Hematopoietic multipotent progenitor cell treated with erythropoietin and hydrocortisone succinate and interleukin-3 and kit ligand, for 4 days (in vitro differentiated cells): ENCODE measurements at regions not wholly inside any gene's neighbourhood (a gene's known extent, or its start where the extent isn't known, plus 50 kb on each side); places are given as distances from the start of the nearest gene placed in this dataset.

Experiments used
- DNase-seq: peaks from one replicate; pipeline ENCODE4 v3.0.0-alpha.2; 2015

DNA sequence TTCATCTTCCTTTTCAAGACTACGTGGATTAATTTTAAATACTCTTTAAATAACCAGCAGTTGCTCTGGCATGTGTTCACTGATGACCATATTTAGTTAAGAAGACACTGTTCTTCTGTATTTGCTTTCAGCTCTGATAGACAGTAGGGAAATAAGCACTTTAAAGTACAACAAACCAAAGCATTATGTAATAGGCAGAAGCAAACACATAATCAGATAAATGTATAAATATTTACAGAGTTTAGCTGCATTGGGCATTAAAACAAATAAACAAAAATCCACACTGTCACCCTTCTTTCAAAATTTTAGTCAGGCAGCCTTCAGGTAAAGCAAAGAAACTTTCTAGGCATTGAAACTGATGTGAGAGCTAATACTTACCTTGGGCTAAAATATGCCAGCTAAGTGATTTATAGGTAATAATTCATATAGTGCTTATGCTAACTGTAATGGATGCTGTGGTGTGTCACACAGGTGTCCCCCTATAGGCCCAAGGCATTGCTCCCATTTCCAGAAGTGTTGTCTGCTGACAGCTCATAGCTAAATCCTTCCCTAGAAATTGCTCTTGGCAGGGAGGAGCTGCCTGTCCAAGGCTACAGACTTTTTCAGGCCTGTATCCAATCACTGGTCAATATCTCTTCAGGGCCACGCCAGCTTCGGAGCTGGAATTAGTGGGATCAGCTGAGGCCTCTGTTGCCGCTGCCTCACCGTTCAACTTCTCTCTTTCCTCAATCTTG, 111.5 kb upstream of the CITED2 start:
- no peak for DNase-seq

DNA sequence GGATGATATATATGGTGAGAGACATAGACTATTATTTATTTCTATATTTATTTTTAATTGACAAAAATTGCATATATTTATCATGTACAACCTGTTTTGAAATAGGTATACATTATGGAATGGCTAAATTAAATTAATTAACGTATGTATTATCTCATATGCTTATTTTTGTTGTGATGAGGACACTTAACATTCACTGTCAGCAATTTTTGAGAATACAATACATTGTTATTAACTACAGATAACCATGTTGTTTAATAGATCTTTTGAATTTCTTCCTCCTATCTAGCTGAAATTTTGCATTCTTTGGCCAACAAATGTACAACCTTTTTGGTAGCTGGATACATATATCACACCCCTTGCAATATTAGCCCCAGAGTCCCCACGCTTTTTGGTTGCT, 110.7 kb upstream of the CITED2 start:
- no peak for DNase-seq

DNA sequence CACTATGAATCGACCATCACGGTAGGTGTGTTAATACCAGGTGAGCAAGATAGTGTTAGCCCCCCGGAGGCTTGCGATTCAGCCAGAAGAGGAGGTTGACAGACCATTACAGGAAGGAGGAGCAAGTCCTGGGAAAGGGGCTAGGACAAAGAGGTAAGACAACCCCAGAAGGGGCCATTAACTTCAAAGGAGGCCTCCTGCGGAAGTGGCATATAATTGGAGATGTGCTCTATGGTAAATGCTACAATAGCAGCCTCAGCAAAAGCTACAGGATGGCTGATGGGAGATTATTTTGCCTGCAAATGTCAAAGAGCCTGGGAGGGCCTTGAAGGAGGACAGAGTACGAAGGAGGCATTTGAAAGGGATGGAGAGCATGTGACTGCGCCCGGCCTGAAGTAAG, 108.6 kb upstream of the CITED2 start:
- no peak for DNase-seq

DNA sequence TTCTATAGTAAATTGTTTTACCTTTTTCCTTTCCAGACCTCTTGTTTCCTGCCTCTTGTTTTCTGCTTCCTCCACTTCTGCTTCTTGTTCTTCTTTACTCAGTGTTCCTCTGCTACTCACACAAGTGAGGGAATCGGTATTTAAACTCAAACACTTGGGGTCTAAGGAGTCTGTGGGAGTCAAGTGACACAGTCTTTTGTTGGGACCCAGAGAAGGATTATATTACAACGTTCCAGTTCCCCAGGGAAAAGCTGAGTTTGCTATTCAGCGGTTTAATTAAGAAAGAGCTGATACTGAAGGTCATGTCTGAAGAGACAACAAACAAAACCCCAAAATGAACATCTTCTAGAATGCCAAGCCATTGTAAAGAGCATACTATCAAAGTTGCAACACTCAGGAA, 107.8 kb upstream of the CITED2 start:
- no peak for DNase-seq

DNA sequence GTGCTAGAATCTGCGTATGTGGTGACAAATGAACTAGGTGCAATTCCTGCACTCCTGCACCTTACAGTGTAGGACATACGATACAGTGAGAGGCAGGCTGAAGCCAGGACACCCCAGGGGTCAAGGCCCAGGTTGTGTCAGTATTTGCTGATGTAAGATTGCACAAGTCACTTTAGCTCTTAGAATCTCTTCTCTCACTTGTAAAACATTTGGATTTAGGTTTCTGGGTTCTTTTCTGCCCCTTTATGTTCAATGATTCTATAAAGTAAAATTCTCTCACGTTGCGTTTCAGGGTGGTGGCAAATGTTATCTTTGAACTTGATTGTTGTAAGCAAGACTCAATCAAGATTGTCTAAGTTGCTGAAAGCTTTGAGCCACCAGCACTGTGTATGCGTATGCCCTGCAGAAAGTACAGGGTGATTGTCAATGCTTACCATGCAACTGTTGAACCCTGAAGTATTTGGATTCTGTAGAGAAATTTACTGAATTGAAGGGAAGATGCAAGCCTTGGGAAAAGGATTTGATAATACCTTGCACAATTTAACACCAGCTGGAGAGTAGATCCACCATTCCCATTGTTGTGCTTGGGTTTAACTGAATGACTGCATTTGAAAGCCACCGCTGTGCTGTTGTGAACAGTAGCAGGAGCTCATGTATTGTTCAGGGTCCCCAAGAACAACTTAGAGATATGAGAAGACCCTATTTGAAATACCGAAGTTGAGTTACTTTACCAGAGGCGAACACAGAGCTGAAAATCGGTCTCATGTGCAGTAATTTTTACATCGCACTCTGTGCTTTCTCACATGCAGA, 106.1 kb upstream of the CITED2 start:
- DNase-seq: no peak

DNA sequence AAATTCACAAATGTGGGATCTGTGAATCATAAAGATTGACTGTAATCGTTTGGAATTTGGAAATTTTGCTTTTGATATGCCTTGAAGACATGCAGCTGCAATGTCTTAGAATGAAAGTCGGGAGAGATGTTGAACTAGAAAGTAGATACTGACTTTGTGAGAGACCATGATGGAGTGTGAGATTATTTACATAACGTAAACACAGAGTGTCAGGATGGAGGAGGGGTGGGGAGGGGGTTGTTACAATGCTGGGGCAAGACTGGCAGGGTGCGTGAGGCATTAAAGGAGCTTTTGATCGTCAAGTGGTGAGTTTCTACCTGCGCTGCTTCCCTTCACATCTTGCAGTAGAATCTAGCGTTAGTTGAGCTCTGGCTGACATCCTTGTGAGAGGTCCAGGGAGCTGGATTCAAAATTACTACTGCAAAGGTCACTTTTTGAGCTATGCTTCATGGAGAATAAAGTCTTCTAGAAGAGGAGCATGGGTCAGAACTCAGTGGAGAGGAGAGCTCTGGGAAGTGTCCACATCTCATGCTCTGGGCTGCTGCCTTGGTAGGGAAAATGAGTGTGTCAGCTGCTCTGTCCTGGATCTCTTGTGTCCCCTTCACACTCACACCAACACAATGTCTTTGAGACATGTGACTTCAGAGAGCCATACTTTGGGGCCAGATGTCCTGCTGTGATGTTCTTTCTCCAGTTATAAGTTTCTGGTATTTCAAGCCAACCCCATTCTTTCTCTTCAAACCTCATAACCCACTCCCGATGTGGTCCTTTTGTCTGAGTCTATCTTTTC, 105.2 kb upstream of the CITED2 start:
- DNase-seq: no peak

DNA sequence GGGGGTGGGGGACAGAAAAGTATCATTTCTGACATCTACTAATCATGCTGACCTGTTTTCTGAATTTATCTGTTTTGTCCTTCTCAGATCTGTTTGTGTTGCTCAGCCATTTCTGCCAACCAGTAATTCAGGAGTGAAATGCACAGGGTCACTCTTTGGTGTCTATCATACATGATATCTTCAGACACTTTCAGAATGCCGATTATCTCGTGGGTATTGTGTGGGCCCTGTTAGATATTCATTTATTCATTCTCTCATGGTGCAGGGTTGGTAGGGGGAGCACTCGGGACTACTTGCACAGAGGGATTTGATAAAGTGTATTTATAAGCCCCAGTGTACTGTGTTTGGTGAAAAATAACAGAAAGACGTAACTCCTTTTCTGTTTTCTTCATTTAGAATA, 101.2 kb upstream of the CITED2 start:
- DNase-seq: no peak

DNA sequence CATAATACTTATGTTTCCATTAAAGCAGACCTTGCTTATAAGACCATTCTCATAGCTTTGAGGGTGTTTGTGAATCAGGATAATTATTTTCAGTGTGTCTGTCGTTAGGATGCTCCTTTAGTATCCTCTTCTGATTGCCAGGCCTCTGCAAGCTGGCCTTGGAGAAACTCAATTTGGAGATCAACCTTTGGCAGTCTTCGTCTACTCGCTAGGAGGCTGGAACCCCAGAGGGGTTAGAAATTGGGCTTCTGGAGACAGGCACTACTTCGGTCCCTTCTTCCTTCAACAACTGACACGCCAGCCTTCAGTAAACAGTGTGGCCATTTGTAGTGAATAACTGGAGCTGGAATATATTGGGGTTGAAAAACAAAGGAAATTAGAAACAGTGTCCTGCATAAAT, 100.8 kb upstream of the CITED2 start:
- DNase-seq: no peak

DNA sequence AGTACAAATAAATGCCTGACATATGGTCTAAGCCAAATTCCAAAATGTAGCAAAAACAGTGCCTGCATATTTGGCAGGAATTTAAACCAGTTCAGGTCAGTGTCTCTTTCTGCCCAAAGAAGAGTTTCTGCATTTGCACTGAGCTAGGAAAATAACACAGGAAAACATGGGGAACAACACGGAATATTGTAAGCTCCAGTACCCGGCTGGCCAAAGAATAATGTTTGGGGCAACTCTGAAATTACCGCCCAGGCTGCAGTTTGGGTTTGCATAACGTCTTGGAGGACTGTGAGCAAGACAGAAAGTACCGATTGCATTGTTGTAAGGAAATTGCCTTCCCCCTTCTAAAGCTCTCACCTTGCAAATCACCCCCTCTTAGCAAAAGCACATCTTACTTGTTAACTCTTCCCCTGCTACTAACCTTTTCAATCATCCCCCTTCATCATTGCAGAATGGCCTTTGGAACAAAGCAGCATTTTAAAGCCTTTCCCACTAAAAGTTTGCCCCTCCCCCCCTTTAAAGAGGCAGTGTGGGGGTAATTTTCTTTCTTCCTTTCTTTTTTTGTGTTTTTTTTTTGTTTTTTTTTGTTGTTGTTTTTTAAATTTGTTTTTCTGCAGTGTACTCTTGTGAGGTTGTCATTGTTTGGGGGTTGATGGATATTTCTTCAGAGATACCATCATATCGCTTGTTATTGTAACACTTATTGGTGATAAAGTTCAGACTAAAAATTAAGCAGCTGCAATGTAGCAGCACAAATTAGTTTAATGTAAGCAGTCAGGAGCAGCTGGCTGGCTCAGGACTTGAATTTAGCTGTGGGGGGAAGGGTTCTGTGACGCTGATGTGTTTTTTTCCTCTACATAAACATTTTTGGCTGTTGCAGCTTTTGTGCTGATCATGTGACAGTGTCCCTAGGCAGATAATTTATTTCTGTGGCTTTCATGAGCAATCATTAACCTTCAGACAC, 100.0 kb upstream of the CITED2 start:
- peak; percentile 83 for DNase-seq

DNA sequence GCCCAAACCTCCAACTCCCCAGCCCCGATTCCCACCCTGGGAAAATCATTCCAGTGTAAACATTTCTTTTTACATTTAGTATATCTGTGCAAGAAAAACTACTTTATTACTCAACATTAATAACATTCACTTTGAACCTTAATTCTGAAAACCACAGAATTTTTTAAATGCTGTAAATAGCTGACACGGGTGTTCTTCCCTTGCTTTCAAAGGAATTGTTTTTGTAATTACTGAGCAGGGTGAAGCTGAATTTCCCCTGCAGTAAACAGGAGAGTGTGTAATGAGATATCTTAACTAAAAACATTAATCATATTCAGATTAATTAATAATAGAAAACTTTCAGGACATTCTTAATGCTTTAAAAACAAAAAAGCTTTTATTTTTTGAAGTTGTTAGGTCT, 99.3 kb upstream of the CITED2 start:
- DNase-seq: no peak

DNA sequence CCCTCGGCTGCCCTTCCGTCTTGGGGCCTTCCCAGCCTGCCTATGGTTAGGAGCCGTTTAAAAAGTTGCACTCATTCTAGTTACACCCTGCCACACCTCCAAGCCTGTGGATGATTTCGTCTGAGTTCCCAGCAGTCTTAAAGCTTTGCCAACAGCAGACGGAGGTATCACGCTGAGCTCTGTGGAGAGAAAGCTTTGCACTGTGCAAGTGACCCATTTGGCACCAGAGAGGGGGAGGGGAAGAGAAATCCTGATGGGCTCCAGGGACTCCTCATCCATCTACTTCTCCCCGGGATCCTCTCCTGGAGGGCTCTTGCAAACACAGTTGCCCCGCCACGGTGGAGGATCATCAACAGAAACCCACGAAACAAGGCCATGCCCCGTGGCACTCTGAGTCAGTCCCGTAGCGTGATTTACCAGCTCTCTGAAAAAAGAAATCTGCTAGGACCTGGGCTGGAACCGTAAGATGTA, 98.8 kb upstream of the CITED2 start:
- no peak for DNase-seq

DNA sequence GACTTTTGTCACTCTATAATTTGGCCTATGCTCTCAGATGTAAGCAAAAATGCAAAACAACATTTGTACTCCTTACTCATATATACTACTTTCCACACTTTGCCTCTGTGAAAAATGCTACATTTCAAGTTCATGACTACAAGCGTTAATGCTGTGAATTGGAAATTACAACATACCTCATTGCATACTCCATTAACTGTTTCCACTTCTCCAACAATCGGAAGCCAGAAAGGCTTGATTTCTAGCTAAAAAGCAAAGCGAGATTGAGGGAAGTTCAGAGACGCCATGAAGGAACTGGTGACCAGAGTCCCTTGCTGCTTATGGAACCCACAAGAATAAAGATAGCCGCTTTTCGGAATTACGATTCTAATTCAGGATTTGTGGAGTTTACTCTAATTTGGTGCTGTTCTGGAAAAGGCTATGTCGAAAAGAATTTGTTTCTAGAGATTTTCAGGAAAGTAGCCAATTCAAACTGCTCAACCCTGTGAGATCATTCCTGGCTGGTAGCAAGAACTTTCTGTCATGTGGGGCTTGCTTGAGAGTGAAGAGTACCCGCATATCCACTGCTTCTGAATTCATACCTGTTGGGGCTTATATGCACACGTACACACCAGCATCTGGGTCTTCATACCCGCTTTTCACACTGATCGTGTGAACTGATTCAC, 98.0 kb upstream of the CITED2 start:
- no peak for DNase-seq

DNA sequence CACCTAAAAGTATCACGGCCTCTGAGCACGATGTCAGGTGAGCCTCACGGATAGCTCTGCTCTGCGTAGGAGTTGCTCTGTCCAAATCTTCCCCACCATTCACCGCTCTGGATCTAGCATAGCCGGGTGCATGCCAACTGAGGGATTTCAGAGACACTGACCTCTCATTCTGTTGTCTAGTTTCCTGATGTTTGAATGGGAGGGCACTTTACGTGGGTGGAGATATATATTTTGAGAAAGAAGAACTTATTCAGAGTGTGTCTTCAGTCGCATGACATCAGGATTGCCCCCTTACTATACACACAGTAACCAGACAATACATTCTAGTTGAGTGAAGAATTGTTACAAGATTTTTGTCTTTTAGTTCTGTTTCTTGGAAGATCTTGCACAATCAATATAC, 96.5 kb upstream of the CITED2 start:
- DNase-seq: no peak

DNA sequence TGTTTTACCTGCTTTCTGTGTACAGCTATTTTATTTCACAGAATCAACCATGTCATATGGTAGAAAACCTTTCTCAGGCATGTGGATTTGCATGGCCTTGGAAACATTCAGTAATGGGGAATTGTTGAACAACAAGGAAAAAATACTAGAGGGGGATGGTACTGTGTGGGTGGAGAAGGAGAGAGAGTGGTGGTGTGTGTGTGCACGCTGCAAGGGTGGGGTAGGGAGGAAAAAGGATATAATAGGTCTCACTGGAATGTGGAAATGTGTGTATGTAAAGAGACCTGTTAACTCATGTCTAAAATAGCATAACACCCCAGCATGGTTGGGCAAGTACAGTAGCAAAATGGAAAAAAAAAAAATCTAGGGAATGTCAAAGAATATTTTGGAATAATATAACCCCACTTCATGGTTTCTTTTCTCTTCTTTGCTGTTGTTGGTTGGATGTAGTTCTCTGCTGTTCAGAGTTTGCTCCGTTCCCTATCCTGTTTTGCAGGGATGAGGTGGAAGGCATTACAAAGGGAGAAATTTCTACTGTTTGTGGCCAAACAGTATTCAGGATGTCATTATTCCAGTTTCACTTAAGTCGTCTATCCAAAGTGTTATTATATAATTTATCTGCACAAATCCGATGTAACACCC, 93.9 kb upstream of the CITED2 start:
- DNase-seq: no peak

DNA sequence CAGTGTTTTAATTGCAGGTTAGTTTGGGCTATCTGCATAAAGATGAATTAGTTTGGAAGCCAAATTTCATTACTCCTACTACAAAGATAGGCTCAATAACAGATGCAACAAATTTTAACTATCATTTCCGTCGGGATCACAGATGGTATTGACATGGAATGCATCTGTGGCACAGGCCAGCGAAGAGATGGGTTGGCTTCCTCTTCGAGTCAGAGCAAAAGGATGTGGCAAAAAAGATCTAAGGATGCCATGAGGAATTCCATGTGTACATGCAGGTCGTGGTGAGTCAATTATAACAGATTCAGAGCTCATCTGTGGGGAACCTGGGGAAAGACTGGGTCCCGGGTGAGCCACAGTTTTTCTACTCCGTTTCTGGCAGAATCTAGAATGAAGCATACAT, 83.0 kb upstream of the CITED2 start:
- DNase-seq: no peak

DNA sequence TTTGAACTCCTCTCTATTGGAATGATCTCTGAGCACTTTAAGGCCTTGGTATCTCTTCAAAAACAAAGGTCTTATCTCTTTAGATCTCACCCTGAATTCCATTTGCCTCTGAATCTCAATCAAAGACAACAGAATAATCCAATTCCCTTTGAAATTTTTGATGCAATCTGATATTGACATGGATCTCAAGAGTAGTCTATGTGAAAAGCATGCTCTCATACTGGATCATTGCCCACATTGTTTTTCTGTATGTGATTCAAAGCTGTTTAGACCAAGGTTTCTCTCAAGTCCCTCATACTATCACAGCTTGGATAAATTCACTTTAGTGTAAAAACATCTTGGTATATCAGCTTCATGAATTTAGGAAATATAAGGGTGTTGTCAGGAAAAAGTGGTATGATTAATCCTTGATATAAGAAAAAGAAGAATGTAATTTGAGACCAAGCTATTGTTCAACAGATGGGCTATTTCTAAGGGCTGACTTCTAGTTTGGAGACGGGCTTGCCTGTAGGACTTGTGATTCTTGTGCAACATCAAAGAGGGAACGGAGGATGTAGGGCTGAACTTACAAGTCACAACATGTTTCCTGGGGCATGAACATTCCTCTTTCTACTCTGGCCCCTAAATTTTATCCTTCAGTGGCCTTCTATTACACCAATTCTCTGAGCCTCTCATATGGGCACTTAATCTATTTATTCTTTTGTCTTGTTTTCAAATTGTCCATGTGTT, 77.9 kb upstream of the CITED2 start:
- peak; percentile 34 for DNase-seq

DNA sequence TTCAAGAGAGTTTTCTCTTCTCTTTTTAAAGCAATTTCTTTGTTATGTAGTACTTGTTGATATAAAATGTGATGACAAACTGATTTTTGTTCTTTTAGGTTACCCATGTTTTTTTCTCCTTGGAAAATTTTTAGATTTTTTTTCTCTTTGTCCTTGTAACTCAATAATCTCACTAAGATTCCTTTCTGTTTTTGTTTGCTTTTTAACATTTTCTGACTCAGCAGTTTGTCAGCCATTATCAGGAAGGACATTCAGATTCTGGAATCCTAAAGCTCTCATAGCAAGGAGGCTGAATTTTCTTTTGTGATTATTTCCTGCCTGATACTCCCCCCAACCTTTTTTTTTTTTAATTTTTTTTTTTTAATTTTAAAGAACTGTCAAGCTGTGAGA, 75.2 kb upstream of the CITED2 start:
- DNase-seq: no peak

DNA sequence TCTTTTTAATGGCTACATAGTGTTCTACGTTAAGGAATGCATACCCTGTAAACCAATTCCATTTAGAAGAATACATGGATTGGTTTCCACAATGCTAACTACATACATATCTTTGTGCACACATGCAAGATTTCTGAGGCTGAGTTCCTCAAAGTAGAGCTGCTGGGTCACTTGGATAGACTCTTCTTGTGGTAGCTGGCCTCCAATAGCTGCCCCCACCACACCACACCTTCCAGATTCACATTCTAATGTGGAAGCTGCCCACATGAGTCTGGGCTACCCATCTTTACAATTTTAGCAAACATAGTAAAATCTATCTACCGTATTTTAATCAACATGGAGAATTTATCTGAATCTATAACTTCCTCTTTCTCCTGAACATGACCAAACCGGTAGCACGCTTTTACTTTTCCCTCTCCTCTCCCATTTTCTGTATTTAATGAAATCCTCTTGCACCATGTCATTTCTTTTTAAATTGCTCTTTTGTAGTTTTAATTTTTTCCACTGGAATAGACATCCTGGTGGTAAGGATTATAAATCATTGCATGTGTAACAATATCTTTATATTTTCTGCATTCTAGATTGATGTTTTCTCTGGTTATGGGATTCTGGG, 74.7 kb upstream of the CITED2 start:
- DNase-seq: peak; percentile 69

DNA sequence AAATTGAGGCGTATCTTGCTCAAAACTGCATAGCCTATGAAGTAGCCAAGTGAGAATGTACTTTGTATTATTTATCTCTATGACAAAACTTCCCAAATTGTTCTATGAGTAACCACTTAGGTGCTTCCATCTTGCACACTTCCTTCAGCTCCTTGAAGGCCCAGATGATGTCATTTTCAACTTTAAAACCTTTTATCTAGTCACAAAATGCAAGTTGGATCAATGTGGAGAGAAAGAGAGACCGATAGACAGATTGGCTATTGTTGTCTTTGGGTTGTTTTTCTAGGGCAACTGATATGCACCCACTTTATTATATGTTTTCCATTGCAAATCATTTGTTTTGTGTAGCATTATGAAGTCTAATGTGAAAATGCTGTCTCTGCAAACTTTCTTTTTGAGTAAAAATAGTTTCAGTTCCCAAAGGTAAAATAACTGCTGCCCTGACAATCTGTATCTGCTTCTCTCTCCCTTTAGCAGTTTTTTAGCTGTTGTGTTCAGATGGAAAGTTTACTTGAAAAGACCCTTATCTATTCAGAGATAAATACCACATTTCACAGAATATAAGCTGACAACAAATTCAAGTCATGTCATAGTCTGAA, 73.7 kb upstream of the CITED2 start:
- DNase-seq: peak; percentile 62

DNA sequence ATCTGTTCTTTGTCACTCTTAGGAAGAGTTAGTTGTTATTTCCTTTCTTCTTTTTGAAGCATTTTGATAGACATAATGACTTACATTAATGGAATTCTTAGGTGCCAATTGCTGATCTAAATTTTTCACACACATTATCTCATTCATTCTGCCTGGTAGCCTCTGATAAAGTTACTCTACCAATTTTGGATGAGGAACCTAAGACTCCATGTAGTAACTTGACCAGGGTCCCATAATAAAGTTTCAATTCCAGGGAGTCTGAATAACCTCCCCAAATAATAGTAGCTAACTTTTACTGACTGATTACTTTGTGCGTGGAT, 73.2 kb upstream of the CITED2 start:
- no peak for DNase-seq
